Epithelial cell of proximal tubule (primary cell): ENCODE measurements at regions not wholly inside any gene's neighbourhood (a gene's known extent, or its start where the extent isn't known, plus 50 kb on each side); places are given as distances from the start of the nearest gene placed in this dataset.

Experiments
- DNase-seq: peaks from one replicate; pipeline ENCODE4 v3.0.0-alpha.2; 2011; ENCODE audit warnings: low read depth
- H3K4me3 ChIP-seq: 2 replicates; pipeline ENCODE4 v1.5.1; 2011; ENCODE audit warnings: low read depth, mild to moderate bottlenecking, low read length
- TF ChIP-seq, protein P1 (sequence below): conservative IDR thresholded peaks from 2 replicates; pipeline ENCODE4 v1.5.1; 2012; ENCODE audit warnings: low read depth, mild to moderate bottlenecking, low read length

DNA sequence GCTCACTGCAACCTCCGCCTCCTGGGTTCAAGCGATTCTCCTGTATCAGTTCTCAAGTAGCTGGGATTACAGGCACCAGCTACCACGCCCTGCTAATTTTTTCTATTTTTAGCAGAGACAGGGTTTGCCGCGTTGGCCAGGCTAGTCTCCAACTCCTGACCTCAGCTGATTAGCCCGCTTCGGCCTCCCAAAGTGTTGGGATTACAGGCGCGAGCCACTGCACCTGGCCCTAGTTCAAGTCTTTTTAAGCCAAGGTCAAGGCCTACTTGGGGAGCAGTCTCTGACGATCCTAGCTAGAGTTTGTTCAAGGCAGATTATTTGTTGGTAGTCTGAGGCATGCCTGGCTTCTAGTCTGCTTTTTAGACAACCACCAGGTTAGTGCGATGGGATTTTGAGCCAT lies 709.5 kb upstream of the COBL start:
- no peak overlapping the region for H3K4me3 ChIP-seq
- TF ChIP-seq, protein P1, sequence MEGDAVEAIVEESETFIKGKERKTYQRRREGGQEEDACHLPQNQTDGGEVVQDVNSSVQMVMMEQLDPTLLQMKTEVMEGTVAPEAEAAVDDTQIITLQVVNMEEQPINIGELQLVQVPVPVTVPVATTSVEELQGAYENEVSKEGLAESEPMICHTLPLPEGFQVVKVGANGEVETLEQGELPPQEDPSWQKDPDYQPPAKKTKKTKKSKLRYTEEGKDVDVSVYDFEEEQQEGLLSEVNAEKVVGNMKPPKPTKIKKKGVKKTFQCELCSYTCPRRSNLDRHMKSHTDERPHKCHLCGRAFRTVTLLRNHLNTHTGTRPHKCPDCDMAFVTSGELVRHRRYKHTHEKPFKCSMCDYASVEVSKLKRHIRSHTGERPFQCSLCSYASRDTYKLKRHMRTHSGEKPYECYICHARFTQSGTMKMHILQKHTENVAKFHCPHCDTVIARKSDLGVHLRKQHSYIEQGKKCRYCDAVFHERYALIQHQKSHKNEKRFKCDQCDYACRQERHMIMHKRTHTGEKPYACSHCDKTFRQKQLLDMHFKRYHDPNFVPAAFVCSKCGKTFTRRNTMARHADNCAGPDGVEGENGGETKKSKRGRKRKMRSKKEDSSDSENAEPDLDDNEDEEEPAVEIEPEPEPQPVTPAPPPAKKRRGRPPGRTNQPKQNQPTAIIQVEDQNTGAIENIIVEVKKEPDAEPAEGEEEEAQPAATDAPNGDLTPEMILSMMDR, result no peak
- no peak for DNase-seq

DNA sequence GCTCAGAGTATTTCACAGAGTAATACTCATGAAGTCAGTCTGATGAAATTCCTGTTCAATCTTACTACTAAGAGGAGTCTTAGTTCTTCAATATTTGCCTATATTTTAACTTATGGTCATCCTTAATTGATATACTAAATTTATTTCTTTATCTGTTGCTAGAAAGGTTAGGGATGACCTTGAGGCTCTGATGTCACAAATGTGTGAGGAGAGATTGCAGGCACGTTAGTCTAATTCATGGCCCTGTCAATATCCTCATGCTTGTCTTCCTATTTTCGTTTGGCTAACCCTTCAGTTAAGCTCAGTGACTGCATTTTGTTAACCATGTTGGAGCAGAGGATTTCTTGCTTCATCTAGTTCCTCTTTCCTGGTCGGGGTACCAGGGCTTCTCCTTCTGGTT lies 704.7 kb upstream of the COBL start:
- TF ChIP-seq, protein P1, result no peak
- DNase-seq, result no peak
- H3K4me3 ChIP-seq, result no peak overlapping the region

GRCh38 chr7:52018680-52019054 lies 702.1 kb upstream of the COBL start:
- no peak overlapping the region for H3K4me3 ChIP-seq
- TF ChIP-seq, protein P1, result no peak
- DNase-seq, result no peak

- peak; percentile 18 for DNase-seq
Observed at GRCh38 chr7:52017802-52018679, 701.4 kb upstream of the COBL start.

GRCh38 chr7:52009181-52009580 lies 692.6 kb upstream of the COBL start:
- no peak overlapping the region for H3K4me3 ChIP-seq
- TF ChIP-seq, protein P1, result no peak
- DNase-seq, result no peak

More at GRCh38 chr7:52017802-52018679, 701.4 kb upstream of the COBL start:
- peak overlapping the region; percentile 42 for H3K4me3 ChIP-seq
- TF ChIP-seq, protein P1, result peak; percentile 75

DNA sequence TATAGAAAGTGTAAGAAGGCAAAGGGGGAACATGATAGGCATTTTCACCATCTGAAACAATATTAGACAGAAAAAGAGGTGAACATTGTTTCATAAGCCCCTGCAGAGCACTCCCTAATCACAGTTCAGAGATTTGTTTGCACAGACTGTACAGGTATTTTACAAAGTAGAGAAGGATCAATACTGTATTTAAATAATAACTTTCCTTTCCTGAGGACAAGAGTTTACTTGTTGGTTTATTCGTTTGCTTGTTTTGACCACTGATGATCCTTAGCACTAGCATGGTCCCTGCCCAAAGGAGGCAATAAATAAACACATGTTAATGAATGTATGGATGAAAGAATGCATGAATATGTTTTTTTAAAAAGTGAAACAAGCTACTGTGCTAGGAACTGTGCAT lies 690.1 kb upstream of the COBL start:
- DNase-seq, result no peak
- TF ChIP-seq, protein P1, result no peak
- H3K4me3 ChIP-seq, result no peak overlapping the region

DNA sequence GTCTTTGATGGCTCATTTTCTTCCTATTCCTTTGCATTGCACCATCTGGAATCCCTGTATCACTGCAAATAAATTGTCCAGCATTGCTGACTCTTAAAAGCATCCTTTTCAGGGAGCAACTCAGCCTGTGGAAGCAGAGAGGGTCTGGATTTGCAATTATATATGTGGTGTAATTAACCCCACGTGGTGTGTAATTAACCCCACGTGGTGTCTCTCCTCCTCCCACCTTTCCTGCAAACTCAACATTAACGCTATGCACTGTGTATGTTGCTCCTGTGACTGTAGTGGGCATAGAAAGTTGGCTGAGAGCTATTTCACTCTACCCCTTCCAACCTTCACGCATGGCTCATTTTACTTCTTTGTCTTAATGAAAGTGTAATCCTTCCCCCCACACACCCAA lies 689.0 kb upstream of the COBL start:
- TF ChIP-seq, protein P1, result no peak
- H3K4me3 ChIP-seq, result no peak overlapping the region

More for the DNA sequence above, 689.0 kb upstream of the COBL start:
- no peak for DNase-seq
